Activated T-cell treated with anti-CD3 and anti-CD28 coated beads, Interleukin-2, amount 50 U/mL, for 72 hours (primary cell): ENCODE measurements at regions not wholly inside any gene's neighbourhood (a gene's known extent, or its start where the extent isn't known, plus 50 kb on each side); places are given as distances from the start of the nearest gene placed in this dataset.
A peak's percentile ranks its signal among the peaks of the same experiment; 100 is the strongest.
"Not testable (repeated sequence)": the region's sequence is repeated elsewhere in the genome, so short reads cannot be mapped to it uniquely, and the experiment has no call there.

ENCODE experiments used
- ATAC-seq, 2 donors: fragments of 150-1000 bp; cut with Tn5 transposase; replicated peaks in 1 of 2; 2 replicates each; pipeline ENCODE4 v1.10.0; 2021; ENCODE audit warnings: moderate library complexity in 2 of 2, mild to moderate bottlenecking in 1 of 2
- DNase-seq, 2 donors: peaks; one replicate each; pipeline ENCODE4 v3.0.0; 2021 to 2022; ENCODE audit warnings: mixed read lengths in 1 of 2
- H3K27ac Mint-ChIP-seq: one replicate; pipeline ENCODE4 v1.8.0; 2022; ENCODE audit warnings: mild to moderate bottlenecking, moderate library complexity, mixed read lengths
- H3K27me3 Mint-ChIP-seq: one replicate; pipeline ENCODE4 v1.8.0; 2022; ENCODE audit warnings: low read depth, mixed read lengths
- H3K36me3 Mint-ChIP-seq, 2 donors: one replicate each; pipeline ENCODE4 v1.8.0; 2022; ENCODE audit warnings: mixed read lengths in 2 of 2, mild to moderate bottlenecking in 1 of 2; ENCODE audit not compliant: insufficient read depth in 2 of 2
- H3K4me1 Mint-ChIP-seq: one replicate; pipeline ENCODE4 v1.8.0; 2022; ENCODE audit warnings: low read depth, mixed read lengths
- H3K4me3 Mint-ChIP-seq, 2 donors: one replicate each; pipeline ENCODE4 v1.8.0; 2022; ENCODE audit warnings: mild to moderate bottlenecking in 2 of 2, mixed read lengths in 2 of 2, moderate library complexity in 2 of 2
- H3K9me3 Mint-ChIP-seq, 2 donors: one replicate each; pipeline ENCODE4 v1.8.0; 2022; ENCODE audit warnings: mixed read lengths in 2 of 2

DNA sequence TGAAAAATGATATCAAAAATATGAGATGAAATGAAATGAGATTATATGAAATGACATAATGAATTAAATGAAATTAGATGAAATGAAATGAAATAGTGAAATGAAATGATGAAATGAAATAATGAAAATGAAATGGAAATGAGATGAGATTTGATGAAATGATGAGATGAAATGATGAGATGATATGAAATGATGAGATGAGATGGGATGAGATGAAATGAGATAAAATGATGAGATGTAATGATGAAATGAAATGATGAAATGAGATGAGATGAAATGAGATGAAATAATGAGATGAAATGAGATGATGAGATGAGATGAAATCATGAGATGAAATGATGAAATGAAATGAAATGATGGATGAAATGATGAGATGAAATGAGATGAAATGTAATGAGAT, 233.9 kb downstream of the PPIAL4F start:
- H3K27ac Mint-ChIP-seq, result peak overlapping the region; percentile 26
- H3K9me3 Mint-ChIP-seq, H3K4me1 Mint-ChIP-seq, ATAC-seq, H3K4me3 Mint-ChIP-seq, H3K36me3 Mint-ChIP-seq, H3K27me3 Mint-ChIP-seq, DNase-seq: not testable (repeated sequence)
